ENCODE measurements at regions not wholly inside any gene's neighbourhood (a gene's known extent, or its start where the extent isn't known, plus 50 kb on each side); places are given as distances from the start of the nearest gene placed in this dataset. TPM values are rescaled to one million over a fixed set of nuclear protein-coding genes. Genes with fewer than 3 reads are reported as not detected.

GRCh38 chr10:62748386-62748785 is 56.1 kb upstream of the ADO start:
- Histone ChIP-seq H3K79me2 (ENCODE audit: low read depth) (no peaks in the 10 kb centered on the region), H3K4me3 (no peak overlapping the region), H3K4me1 (no peaks in the 10 kb centered on the region), H3K9me3 (ENCODE audit: low read depth) (no peaks in the 10 kb centered on the region), H4K20me1 (ENCODE audit: low read depth) (no peaks in the 10 kb centered on the region), H3K36me3 (no peaks in the 10 kb centered on the region), H3K27me3 (no peaks in the 10 kb centered on the region), H3K9ac (no peak overlapping the region), H3K4me2 (no peak overlapping the region), H3F3A (ENCODE audit: low read depth) (no peaks in the 10 kb centered on the region), H2AFZ (replicated peaks) (no peak overlapping the region), H3K27ac (no peak overlapping the region)
- Mint-ChIP-seq H3K36me3 (no peaks in the 10 kb centered on the region), H3K27me3 (ENCODE audit: insufficient read depth, low read depth) (peaks cover 7% of the 10 kb centered on the region), H3K4me3 (no peak overlapping the region), H3K9me3 (no peaks in the 10 kb centered on the region), H3K4me1 (no peaks in the 10 kb centered on the region), H3K27ac (no peak overlapping the region)
- DNase-seq (ENCODE audit: low spot score): no peak
- TF ChIP-seq EZH2phosphoT487 (IDR thresholded peaks at IDR 0.05): no peak
- no peak for TF ChIP-seq CTCF (IDR thresholded peaks at IDR 0.05)
- TF ChIP-seq EZH2 (IDR thresholded peaks at IDR 0.05): no peak

GRCh38 chr10:62749093-62749683 is 55.3 kb upstream of the ADO start:
- Mint-ChIP-seq H3K4me3 (no peak overlapping the region), H3K9me3 (no peaks in the 10 kb centered on the region), H3K4me1 (no peaks in the 10 kb centered on the region), H3K27ac (no peak overlapping the region), H3K27me3 (ENCODE audit: insufficient read depth, low read depth) (peaks cover 7% of the 10 kb centered on the region), H3K36me3 (no peaks in the 10 kb centered on the region)
- no peak overlapping the region for H3K4me3 ChIP-seq
- H3K4me2 ChIP-seq: no peak overlapping the region
- no peak for DNase-seq (ENCODE audit: low spot score)
- no peak overlapping the region for H3K9ac ChIP-seq
- no peaks in the 10 kb centered on the region for H3F3A ChIP-seq (ENCODE audit: low read depth)
- H2AFZ ChIP-seq (replicated peaks): no peak overlapping the region
- H3K27me3 ChIP-seq: no peaks in the 10 kb centered on the region
- H3K79me2 ChIP-seq (ENCODE audit: low read depth): no peaks in the 10 kb centered on the region
- H4K20me1 ChIP-seq (ENCODE audit: low read depth): no peaks in the 10 kb centered on the region
- no peaks in the 10 kb centered on the region for H3K4me1 ChIP-seq
- no peak overlapping the region for H3K27ac ChIP-seq
- H3K36me3 ChIP-seq: no peaks in the 10 kb centered on the region
- TF ChIP-seq EZH2 (IDR thresholded peaks at IDR 0.05): no peak
- TF ChIP-seq CTCF (IDR thresholded peaks at IDR 0.05): no peak
- TF ChIP-seq EZH2phosphoT487 (IDR thresholded peaks at IDR 0.05): no peak
- H3K9me3 ChIP-seq (ENCODE audit: low read depth): no peaks in the 10 kb centered on the region

Small RNA genes in the stretch of these regions (small RNA-seq; reads per million reads assigned to genes)
- gene ALDH7A1P4: not detected

All from neural progenitor cell (in vitro differentiated cells).